PC-9 (cell line): ENCODE measurements at regions not wholly inside any gene's neighbourhood (a gene's known extent, or its start where the extent isn't known, plus 50 kb on each side); places are given as distances from the start of the nearest gene placed in this dataset.

Experiments used
- CTCF ChIP-seq: fragments of 200-600 bp; sonication (generic); conservative IDR thresholded peaks from 2 replicates; pipeline ENCODE4 v1.6.1; 2017; ENCODE audit warnings: mixed run types, antibody characterized with exemption, mild to moderate bottlenecking, moderate library complexity
- EZH2 ChIP-seq: fragments of 200-600 bp; sonication (generic); IDR thresholded peaks from 2 replicates; pipeline ENCODE4 v1.8.0; 2017; ENCODE audit warnings: antibody characterized with exemption, low read depth

- TF ChIP-seq CTCF (no peak), EZH2 (no peak)
These were observed 87.2 kb upstream of the NXPH2 start for GRCh38 chr2:138867341-138867740.
